GM21825 (cell line): ENCODE measurements at regions not wholly inside any gene's neighbourhood (a gene's known extent, or its start where the extent isn't known, plus 50 kb on each side); places are given as distances from the start of the nearest gene placed in this dataset.

Experiments used
- ATAC-seq: cut with Tn5 transposase; IDR thresholded peaks from one replicate; pipeline ENCODE4 v1.9.1; 2021; ENCODE audit warnings: mild to moderate bottlenecking, moderate library complexity; ENCODE audit not compliant: unreplicated experiment

- ATAC-seq: no peak
Observed at GRCh38 chr17:413706-414380, 61.2 kb upstream of the RPH3AL start.

GRCh38 chr17:413016-413350, 60.4 kb upstream of the RPH3AL start:
- no peak for ATAC-seq

GRCh38 chr17:412211-413015, 59.8 kb upstream of the RPH3AL start:
- ATAC-seq: no peak

- no peak for ATAC-seq
Observed at GRCh38 chr17:411421-412120, 59.0 kb upstream of the RPH3AL start.

GRCh38 chr17:410543-411401, 58.2 kb upstream of the RPH3AL start:
- ATAC-seq: peak; percentile 1

- peak; percentile 73 for ATAC-seq
Observed at GRCh38 chr17:409848-410542, 57.4 kb upstream of the RPH3AL start.

- no peak for ATAC-seq
Observed at GRCh38 chr17:409308-409847, 56.8 kb upstream of the RPH3AL start.

- ATAC-seq: no peak
Observed at GRCh38 chr17:404703-405102, 52.1 kb upstream of the RPH3AL start.
